H7 (cell line): ENCODE measurements at regions not wholly inside any gene's neighbourhood (a gene's known extent, or its start where the extent isn't known, plus 50 kb on each side); places are given as distances from the start of the nearest gene placed in this dataset.

Experiments used
- DNase-seq: peaks from one replicate; pipeline ENCODE4 v3.0.0; 2012
- H3K27me3 ChIP-seq: 2 replicates; pipeline ENCODE4 v1.6.0; 2011; ENCODE audit warnings: mild to moderate bottlenecking, low read length; ENCODE audit not compliant: control insufficient read depth, insufficient read depth
- H3K36me3 ChIP-seq: replicated peaks from 2 replicates; pipeline ENCODE4 v1.5.1; 2011; ENCODE audit warnings: low read length; ENCODE audit not compliant: control insufficient read depth, insufficient read depth
- H3K4me3 ChIP-seq: 2 replicates; pipeline ENCODE4 v1.5.1; 2011; ENCODE audit warnings: low read depth, mild to moderate bottlenecking, control low read depth, low read length, moderate library complexity; ENCODE audit not compliant: insufficient read depth

- H3K4me3 ChIP-seq = no peak overlapping the region
- H3K27me3 ChIP-seq = no peaks in the 10 kb centered on the region
- no peaks in the 10 kb centered on the region for H3K36me3 ChIP-seq
- no peak for DNase-seq
Observed at GRCh38 chr5:39606591-39606990, 181.8 kb upstream of the DAB2 start.

DNA sequence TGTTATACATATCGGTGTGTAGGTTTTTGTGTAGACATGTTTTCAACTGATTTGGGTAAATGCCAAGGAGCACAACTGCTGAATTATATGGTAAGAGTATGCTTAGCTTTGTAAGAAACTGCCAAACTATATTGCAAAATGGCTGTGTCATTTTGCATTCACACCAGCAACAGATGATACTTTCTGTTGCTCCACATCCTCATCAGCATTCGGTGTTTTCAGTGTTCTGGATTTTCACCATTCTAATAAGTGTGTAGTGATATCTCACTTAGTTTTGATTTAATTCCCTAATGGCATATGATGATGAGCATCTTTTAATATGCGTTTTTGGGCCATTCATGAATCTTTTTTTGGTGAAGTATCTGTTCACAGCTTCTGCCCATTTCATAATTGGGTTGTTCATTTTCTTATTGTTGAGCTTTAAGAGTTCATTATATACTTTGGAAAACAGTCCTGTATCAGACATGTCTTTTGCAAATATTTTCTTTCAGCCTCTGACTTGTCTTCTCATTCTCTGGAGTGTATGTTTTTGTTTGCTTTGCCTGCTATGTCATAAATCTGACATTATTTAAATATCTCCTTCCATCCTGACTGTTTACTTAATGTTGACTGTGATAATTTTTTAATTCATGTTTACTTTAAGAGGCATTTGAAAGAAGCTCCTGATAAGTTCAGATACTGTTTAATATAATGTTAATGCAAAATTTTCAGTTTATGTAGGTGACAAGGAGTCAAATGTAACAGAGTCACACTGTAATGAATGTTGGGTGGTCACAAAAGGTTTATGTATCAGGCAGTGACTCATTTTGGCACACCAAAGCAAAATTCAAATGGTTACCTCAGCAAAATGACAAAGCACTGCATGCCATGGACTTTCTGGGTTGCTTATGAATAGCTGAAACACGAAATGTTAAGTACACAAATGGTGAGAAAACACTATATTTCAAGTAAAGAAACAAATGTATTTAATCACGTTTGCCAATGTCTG is 181.1 kb upstream of the DAB2 start:
- Histone ChIP-seq H3K36me3 (no peaks in the 10 kb centered on the region), H3K27me3 (no peaks in the 10 kb centered on the region), H3K4me3 (no peak overlapping the region)
- DNase-seq = no peak

DNA sequence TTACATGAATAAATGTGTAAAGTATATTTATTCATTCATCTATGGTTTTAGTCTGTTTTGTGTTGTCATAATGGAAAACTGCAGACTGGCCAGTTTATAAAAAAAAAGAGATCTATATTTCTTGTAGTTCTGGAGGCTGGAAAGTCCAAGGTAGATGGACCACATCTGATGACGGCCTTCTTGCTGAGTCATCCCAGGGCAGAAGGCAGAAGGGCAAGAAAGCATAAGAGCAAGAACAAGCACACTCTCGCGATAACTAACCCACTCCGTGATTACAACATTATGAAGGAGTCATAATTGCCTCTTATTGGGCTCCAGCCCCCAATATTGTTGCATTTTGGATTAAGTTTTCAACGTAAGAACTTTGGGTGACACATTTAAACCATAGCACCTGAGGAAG is 180.4 kb upstream of the DAB2 start:
- Histone ChIP-seq H3K36me3 (no peaks in the 10 kb centered on the region), H3K27me3 (no peaks in the 10 kb centered on the region), H3K4me3 (no peak overlapping the region)
- DNase-seq = no peak

GRCh38 chr5:39604491-39604890 is 179.7 kb upstream of the DAB2 start:
- Histone ChIP-seq H3K36me3 (no peaks in the 10 kb centered on the region), H3K4me3 (no peak overlapping the region), H3K27me3 (no peaks in the 10 kb centered on the region)
- no peak for DNase-seq

DNA sequence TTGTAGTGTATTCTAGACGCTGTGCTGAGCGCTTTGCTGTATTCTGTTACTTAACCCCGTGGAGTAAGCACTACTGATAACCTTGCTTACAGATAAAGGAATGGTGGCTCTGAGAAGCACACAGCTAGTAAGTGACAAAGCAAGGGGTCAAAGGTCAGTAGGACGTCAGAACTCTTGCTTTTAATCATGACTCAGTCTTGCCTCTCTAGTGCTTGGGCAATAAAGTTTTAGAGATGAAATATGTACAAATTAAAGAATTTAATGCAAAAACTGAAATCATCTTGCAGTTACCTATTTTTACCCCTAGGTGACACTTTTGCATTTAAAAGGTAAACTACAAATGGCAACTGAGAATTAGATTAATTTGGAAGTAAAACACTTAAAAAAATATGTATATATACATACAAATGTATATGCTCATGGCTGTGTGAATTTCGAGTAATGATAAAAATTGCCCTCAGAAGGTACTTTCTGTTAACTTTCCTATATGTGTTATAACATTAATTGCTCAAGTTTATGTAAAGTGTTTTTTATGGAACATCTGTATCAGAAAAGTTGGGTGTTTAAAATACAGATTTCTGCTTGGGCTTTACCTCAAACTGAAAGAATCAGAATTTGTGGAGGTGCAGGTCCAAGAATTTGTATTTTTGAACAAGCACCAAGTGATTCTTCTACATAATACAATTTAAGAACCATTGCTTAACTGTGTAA is 175.1 kb upstream of the DAB2 start:
- no peak overlapping the region for H3K4me3 ChIP-seq
- no peaks in the 10 kb centered on the region for H3K27me3 ChIP-seq
- no peak for DNase-seq
- no peaks in the 10 kb centered on the region for H3K36me3 ChIP-seq

- no peaks in the 10 kb centered on the region for H3K36me3 ChIP-seq
- no peak for DNase-seq
- H3K4me3 ChIP-seq = no peak overlapping the region
- H3K27me3 ChIP-seq = no peaks in the 10 kb centered on the region
Observed at GRCh38 chr5:39598661-39599248, 174.0 kb upstream of the DAB2 start.

GRCh38 chr5:39588179-39588578 is 163.4 kb upstream of the DAB2 start:
- H3K27me3 ChIP-seq = no peaks in the 10 kb centered on the region
- H3K4me3 ChIP-seq = no peak overlapping the region
- no peak for DNase-seq
- no peaks in the 10 kb centered on the region for H3K36me3 ChIP-seq

GRCh38 chr5:39587675-39588074 is 162.9 kb upstream of the DAB2 start:
- Histone ChIP-seq H3K36me3 (no peaks in the 10 kb centered on the region), H3K4me3 (no peak overlapping the region)

GRCh38 chr5:39586185-39586584 is 161.4 kb upstream of the DAB2 start:
- Histone ChIP-seq H3K27me3 (no peaks in the 10 kb centered on the region), H3K36me3 (no peaks in the 10 kb centered on the region), H3K4me3 (no peak overlapping the region)
- no peak for DNase-seq

More at GRCh38 chr5:39587675-39588074, 162.9 kb upstream of the DAB2 start:
- H3K27me3 ChIP-seq = no peaks in the 10 kb centered on the region
- DNase-seq = no peak

DNA sequence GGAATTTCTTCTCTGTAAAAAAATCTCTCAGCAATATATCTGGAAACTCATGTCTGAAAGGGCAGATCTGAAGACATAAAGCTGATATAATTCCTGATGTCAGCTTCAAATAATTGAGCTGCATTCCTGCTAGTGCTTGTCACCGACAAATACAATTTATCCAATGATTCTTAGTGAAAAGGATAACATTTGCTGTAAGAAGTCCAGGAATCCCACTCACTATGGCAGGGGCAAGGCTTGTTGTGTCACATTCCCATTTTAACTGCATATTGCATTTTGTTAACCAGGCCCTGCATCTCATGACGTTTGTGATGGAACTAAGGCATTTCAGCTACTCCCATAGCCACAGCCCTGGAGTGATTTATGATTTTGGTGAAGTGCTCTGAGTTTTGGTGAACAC is 160.1 kb upstream of the DAB2 start:
- no peaks in the 10 kb centered on the region for H3K36me3 ChIP-seq
- DNase-seq = no peak
- no peak overlapping the region for H3K4me3 ChIP-seq
- H3K27me3 ChIP-seq = no peaks in the 10 kb centered on the region

DNA sequence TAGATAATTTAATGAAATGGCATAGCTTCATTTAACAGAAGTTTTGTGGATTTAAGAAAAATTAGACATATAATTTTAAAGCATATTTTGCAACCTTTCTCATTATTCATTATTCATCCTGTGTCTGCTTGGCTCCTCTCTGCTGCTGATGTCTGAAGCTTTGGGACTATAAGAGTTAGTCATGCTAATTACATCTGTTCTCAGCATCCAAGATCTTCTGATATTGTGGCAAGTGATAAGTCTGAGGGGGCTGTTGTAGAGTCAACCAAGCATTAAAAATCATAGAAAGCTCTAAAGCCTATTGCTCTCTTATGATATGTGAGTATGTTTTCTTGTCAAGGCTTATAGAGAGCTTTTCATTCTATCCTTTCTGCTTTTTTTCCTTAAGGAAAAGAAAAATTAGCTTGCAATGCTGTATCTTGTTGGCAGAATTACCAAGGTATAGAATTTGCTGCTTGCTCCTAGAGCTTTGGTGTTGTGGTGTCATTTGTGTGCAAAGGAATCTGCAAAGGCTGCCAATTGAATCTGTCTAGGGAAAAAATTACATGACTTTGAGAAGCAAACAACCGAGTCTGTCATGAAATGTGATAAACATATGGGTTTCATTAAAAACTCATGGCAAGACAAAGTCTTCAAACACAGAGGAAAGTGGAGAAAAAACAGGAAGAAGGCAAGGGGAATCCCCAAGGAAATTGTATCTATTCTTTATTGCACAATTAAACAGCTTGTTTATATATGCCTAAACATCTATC is 156.1 kb upstream of the DAB2 start:
- no peaks in the 10 kb centered on the region for H3K27me3 ChIP-seq
- H3K36me3 ChIP-seq = no peaks in the 10 kb centered on the region
- H3K4me3 ChIP-seq = no peak overlapping the region
- DNase-seq = no peak

DNA sequence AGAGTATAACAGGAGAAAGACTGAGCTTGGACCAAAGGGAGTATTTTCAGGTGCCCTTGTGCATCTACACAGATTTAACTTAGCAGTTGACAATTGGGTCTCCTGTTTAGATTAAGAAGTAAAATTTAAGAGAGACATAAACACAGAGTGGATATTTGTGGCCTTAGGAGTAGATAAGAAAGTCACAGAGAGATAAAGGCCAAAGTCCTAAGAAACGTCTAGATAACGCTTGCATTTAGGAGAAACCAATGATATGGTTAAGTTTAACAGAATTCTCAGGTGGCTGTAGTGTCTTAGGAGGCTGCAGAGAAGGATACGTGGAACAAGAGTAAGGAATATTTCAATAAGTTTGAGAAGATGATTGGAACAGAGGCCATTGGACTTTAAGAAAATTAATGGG is 155.0 kb upstream of the DAB2 start:
- no peak for DNase-seq

DNA sequence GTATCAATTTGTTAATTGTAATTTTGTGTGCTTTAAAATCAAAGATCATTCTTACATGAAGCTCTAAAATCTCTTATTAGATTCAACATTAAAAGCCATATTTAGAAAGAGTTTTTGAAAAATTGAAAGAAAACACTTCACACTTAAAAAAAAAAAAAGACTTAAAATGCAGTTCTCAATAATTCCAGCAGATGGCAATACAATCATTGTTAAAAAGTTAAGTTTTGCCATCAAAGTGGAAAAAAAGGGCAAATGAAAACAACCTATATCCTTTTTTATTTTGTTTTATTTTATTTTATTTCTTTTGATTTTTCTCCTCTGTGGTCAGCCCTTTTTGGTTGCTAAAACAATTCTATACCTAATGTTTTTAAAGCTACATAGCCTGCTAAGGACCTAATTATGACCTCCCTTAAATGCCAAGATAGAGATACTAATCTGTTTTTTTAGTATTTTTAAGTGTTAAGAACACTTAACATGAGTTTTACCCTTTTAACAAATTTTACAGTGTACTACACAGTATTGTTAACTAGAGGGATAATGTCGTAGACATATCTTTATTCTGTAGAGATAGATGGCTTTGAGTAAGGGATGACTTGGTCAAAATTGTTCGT is 154.2 kb upstream of the DAB2 start:
- peak; percentile 10 for DNase-seq
- no peaks in the 10 kb centered on the region for H3K36me3 ChIP-seq
- H3K4me3 ChIP-seq = no peak overlapping the region
- H3K27me3 ChIP-seq = no peaks in the 10 kb centered on the region

More for the DNA sequence above, 155.0 kb upstream of the DAB2 start:
- H3K36me3 ChIP-seq = no peaks in the 10 kb centered on the region
- H3K27me3 ChIP-seq = no peaks in the 10 kb centered on the region
- H3K4me3 ChIP-seq = no peak overlapping the region

DNA sequence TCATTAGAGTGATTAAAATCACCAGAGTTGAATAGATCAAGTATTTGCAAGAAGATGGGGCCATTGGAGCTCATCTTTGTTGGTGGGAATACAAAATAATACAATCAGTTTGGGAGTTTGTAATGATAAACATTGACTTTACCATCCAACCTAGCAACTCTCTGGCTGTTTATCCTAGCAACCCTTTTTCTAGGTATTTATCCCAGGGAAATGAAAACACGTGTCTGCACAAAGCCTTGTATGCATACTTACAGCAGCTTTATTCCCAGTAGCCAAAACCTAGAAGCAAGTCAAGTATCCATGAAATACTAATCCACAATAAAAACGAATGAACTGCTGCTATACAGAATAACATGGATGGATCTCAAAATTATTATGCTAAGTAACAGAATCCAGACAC is 152.7 kb upstream of the DAB2 start:
- no peaks in the 10 kb centered on the region for H3K27me3 ChIP-seq
- DNase-seq = no peak
- no peak overlapping the region for H3K4me3 ChIP-seq
- H3K36me3 ChIP-seq = no peaks in the 10 kb centered on the region
